SU-DHL-6 (cell line): ENCODE measurements at regions not wholly inside any gene's neighbourhood (a gene's known extent, or its start where the extent isn't known, plus 50 kb on each side); places are given as distances from the start of the nearest gene placed in this dataset.

Experiments
- H2AFZ ChIP-seq: fragments of 200-600 bp; sonication (generic); 2 replicates; pipeline ENCODE4 v1.6.1; 2014; ENCODE audit warnings: low read depth, mild to moderate bottlenecking, moderate library complexity, mixed read lengths, antibody characterized with exemption, low read length; ENCODE audit not compliant: severe bottlenecking
- H3F3A ChIP-seq: fragments of 200-600 bp; shearing (Covaris generic); 2 replicates; pipeline ENCODE4 v1.6.0; 2016; ENCODE audit warnings: antibody characterized with exemption, mild to moderate bottlenecking; ENCODE audit not compliant: insufficient read depth
- H3K27ac ChIP-seq: fragments of 200-600 bp; sonication (generic); 2 replicates; pipeline ENCODE4 v1.5.1; 2016; ENCODE audit warnings: low read depth, mild to moderate bottlenecking, low read length, moderate library complexity, mixed read lengths
- H3K27me3 ChIP-seq: fragments of 200-600 bp; sonication (generic), shearing (Covaris generic); 2 replicates; pipeline ENCODE4 v1.6.0; 2014; ENCODE audit warnings: mild to moderate bottlenecking, low read length
- H3K36me3 ChIP-seq: fragments of 200-600 bp; sonication (generic); 2 replicates; pipeline ENCODE4 v1.6.1; 2014; ENCODE audit warnings: mild to moderate bottlenecking, low read length, mixed read lengths
- H3K4me2 ChIP-seq: fragments of 300-600, 200-600 bp; shearing (Covaris generic), sonication (generic); 2 replicates; pipeline ENCODE4 v1.6.0; 2014; ENCODE audit warnings: low read length, low read depth, mild to moderate bottlenecking; ENCODE audit not compliant: poor library complexity, severe bottlenecking
- H3K4me3 ChIP-seq: fragments of 200-600 bp; sonication (generic); 2 replicates; pipeline ENCODE4 v1.5.1; 2014; ENCODE audit warnings: antibody characterized with exemption, low read length, mild to moderate bottlenecking, mixed read lengths; ENCODE audit not compliant: insufficient read depth, poor library complexity, severe bottlenecking
- H3K79me2 ChIP-seq: fragments of 200-600 bp; sonication (generic); 2 replicates; pipeline ENCODE4 v1.6.1; 2014; ENCODE audit warnings: mild to moderate bottlenecking, low read length, moderate library complexity; ENCODE audit not compliant: insufficient read depth
- H3K9ac ChIP-seq: fragments of 200-600 bp; sonication (generic); 2 replicates; pipeline ENCODE4 v1.7.0; 2014; ENCODE audit warnings: mild to moderate bottlenecking, low read length
- H3K9me2 ChIP-seq: fragments of 200-600 bp; sonication (generic); replicated peaks from 2 replicates; pipeline ENCODE4 v1.6.1; 2014; ENCODE audit warnings: low read length; ENCODE audit not compliant: insufficient read depth
- H3K9me3 ChIP-seq: fragments of 200-600 bp; sonication (generic); 2 replicates; pipeline ENCODE4 v1.6.1; 2014; ENCODE audit warnings: low read length, mixed read lengths; ENCODE audit not compliant: insufficient read depth
- H4K20me1 ChIP-seq: fragments of 200-600 bp; sonication (generic); 2 replicates; pipeline ENCODE4 v1.6.1; 2014; ENCODE audit warnings: low read depth, mild to moderate bottlenecking, antibody characterized with exemption, low read length, moderate library complexity, mixed read lengths
- CTCF ChIP-seq: fragments of 200-600 bp; sonication (generic); IDR thresholded peaks from one replicate; pipeline ENCODE4 v1.5.1; 2017; ENCODE audit warnings: antibody characterized with exemption, mild to moderate bottlenecking, low read length, moderate library complexity; ENCODE audit not compliant: insufficient read depth, poor library complexity, severe bottlenecking
- EZH2phosphoT487 ChIP-seq: fragments of 200-600 bp; sonication (generic), shearing (Covaris generic); conservative IDR thresholded peaks from 2 replicates; pipeline ENCODE4 v1.6.1; 2018; ENCODE audit warnings: mild to moderate bottlenecking, antibody characterized with exemption, low read length, moderate library complexity, mixed read lengths

- Histone ChIP-seq H3F3A (no peaks in the 10 kb centered on the region), H3K9ac (no peak overlapping the region), H3K79me2 (no peaks in the 10 kb centered on the region), H3K9me3 (peaks cover 8% of the 10 kb centered on the region; the same call in 1 of the 2 replicates), H3K4me2 (no peak overlapping the region), H3K36me3 (no peaks in the 10 kb centered on the region), H4K20me1 (no peaks in the 10 kb centered on the region), H3K27ac (no peak overlapping the region), H3K27me3 (peaks cover 2% of the 10 kb centered on the region; the same call in 1 of the 2 replicates), H3K9me2 (no peaks in the 10 kb centered on the region), H3K4me3 (no peak overlapping the region), H2AFZ (no peak overlapping the region)
- TF ChIP-seq EZH2phosphoT487 (no peak), CTCF (no peak)
Observed at GRCh38 chr21:41624674-41625310, 116.8 kb upstream of the TMPRSS2 start.

- Histone ChIP-seq H3K36me3 (no peaks in the 10 kb centered on the region), H4K20me1 (no peaks in the 10 kb centered on the region), H3K79me2 (no peaks in the 10 kb centered on the region), H3K27me3 (peaks cover 2% of the 10 kb centered on the region; the same call in 1 of the 2 replicates), H3K9ac (no peak overlapping the region), H3K9me2 (no peaks in the 10 kb centered on the region), H3K9me3 (peaks cover 8% of the 10 kb centered on the region; the same call in 1 of the 2 replicates), H3F3A (no peaks in the 10 kb centered on the region), H3K4me2 (no peak overlapping the region), H3K27ac (no peak overlapping the region), H2AFZ (no peak overlapping the region), H3K4me3 (no peak overlapping the region)
- TF ChIP-seq CTCF (no peak), EZH2phosphoT487 (no peak)
Observed at GRCh38 chr21:41623945-41624344, 116.0 kb upstream of the TMPRSS2 start.

- Histone ChIP-seq H4K20me1 (no peaks in the 10 kb centered on the region), H3K4me3 (no peak overlapping the region), H3K4me2 (no peak overlapping the region), H3K36me3 (no peaks in the 10 kb centered on the region), H3F3A (no peaks in the 10 kb centered on the region), H3K27ac (no peak overlapping the region), H2AFZ (no peak overlapping the region), H3K9ac (no peak overlapping the region), H3K79me2 (no peaks in the 10 kb centered on the region), H3K27me3 (peaks cover 2% of the 10 kb centered on the region; the same call in 1 of the 2 replicates), H3K9me3 (peaks cover 8% of the 10 kb centered on the region; the same call in 1 of the 2 replicates), H3K9me2 (no peaks in the 10 kb centered on the region)
- no peak for TF ChIP-seq CTCF
- no peak for TF ChIP-seq EZH2phosphoT487
Observed at GRCh38 chr21:41622831-41623548, 115.0 kb upstream of the TMPRSS2 start.
